BLaER1 treated with 17β-estradiol and CSF1 and Interleukin-3, amounts not matched to agents 10 nM and 100 nM (cell line): ENCODE measurements at regions not wholly inside any gene's neighbourhood (a gene's known extent, or its start where the extent isn't known, plus 50 kb on each side); places are given as distances from the start of the nearest gene placed in this dataset.

ENCODE experiments used
- H3K27ac ChIP-seq, 11 experiments: shearing (Covaris generic); formaldehyde crosslinking; 2 replicates each; pipeline ENCODE4 v1.8.1; 2022
- H3K27me3 ChIP-seq, 11 experiments: shearing (Covaris generic); formaldehyde crosslinking; 2 replicates each; pipeline ENCODE4 v1.8.1; 2022
- H3K36me3 ChIP-seq, 11 experiments: shearing (Covaris generic); formaldehyde crosslinking; 2 replicates each; pipeline ENCODE4 v1.8.1; 2022
- H3K4me1 ChIP-seq, 10 experiments: shearing (Covaris generic); formaldehyde crosslinking; 2 replicates each; pipeline ENCODE4 v1.8.1; 2022
- H3K4me2 ChIP-seq, 11 experiments: shearing (Covaris generic); formaldehyde crosslinking; 2 replicates each; pipeline ENCODE4 v1.8.1; 2022
- H3K4me3 ChIP-seq, 10 experiments: shearing (Covaris generic); formaldehyde crosslinking; 2 replicates each; pipeline ENCODE4 v1.8.1; 2022
- H3K9ac ChIP-seq, 11 experiments: shearing (Covaris generic); formaldehyde crosslinking; 2 replicates each; pipeline ENCODE4 v1.8.1; 2022
- H3K9me3 ChIP-seq, 11 experiments: shearing (Covaris generic); formaldehyde crosslinking; replicated peaks in 1 of 11; 2 replicates each; pipeline ENCODE4 v1.8.1; 2022
- H4K20me1 ChIP-seq, 11 experiments: shearing (Covaris generic); formaldehyde crosslinking; 2 replicates each; pipeline ENCODE4 v1.8.1; 2022
- Cebpa-rat ChIP-seq, 11 experiments: shearing (Covaris generic); IDR thresholded peaks; 2 replicates each; pipeline ENCODE4 v1.8.1; 2022

DNA sequence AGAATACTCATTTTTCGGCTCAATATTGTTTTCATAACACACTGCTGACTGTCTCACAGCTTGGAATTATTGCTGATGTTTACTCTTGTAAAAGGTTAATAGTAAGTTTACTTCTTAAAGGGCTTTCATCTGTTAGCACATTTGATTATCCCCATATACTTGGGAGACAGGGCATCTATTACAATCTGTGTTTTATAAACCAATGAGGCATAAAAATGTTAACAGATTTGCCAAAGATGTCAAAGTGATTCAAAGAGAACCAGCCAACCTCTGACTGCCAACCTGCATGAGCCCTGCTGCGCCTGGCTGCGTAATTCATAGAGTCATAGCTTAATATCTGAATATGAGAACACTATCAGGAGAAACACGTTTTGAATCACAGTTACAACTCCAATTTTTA lies 665.6 kb downstream of the TRIML1 start:
- no peak overlapping the region for H3K9ac ChIP-seq
- H3K27me3 ChIP-seq = no peaks in the 10 kb centered on the region
- H3K36me3 ChIP-seq = no peaks in the 10 kb centered on the region
- H3K9me3 ChIP-seq = no peaks in the 10 kb centered on the region
- peaks cover 0 to 16% (median 8%) of the 10 kb centered on the region in 10 experiments; a peak in 15 of 20 replicates for H3K4me1 ChIP-seq
- no peak overlapping the region for H3K27ac ChIP-seq
- no peak for TF ChIP-seq Cebpa-rat (IDR thresholded peaks at IDR 0.05)
- H3K4me2 ChIP-seq = no peak overlapping the region
- H3K4me3 ChIP-seq = no peak overlapping the region
- H4K20me1 ChIP-seq = no peaks in the 10 kb centered on the region

DNA sequence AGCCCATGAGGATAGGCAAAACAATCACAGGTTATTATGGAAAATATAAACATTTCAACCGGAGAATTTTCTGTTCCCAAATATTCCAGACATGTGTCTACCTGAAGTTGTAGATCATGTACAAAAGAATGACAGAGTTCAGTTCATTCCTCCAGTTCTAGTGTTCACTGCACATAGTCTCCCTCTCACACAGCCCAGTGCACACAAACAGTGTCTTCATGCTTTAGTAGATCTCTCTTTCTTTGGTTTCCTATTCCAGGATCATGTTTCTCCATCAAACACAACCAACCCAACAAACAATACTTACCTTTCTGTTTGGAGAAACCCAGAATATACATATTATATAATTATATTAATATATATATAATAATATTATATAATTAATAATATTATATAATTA lies 671.9 kb downstream of the TRIML1 start:
- Histone ChIP-seq H3K4me2 (no peak overlapping the region), H3K4me1 (peaks cover 0 to 16% (median 8%) of the 10 kb centered on the region in 10 experiments; a peak in 15 of 20 replicates), H3K9me3 (peaks cover 0 to 14% (median 3%) of the 10 kb centered on the region in 11 experiments; a peak in 4 of 22 replicates), H3K27ac (no peak overlapping the region), H3K36me3 (no peaks in the 10 kb centered on the region), H3K4me3 (no peak overlapping the region), H3K9ac (no peak overlapping the region), H4K20me1 (no peaks in the 10 kb centered on the region), H3K27me3 (no peaks in the 10 kb centered on the region)
- TF ChIP-seq Cebpa-rat (IDR thresholded peaks at IDR 0.05) = no peak

DNA sequence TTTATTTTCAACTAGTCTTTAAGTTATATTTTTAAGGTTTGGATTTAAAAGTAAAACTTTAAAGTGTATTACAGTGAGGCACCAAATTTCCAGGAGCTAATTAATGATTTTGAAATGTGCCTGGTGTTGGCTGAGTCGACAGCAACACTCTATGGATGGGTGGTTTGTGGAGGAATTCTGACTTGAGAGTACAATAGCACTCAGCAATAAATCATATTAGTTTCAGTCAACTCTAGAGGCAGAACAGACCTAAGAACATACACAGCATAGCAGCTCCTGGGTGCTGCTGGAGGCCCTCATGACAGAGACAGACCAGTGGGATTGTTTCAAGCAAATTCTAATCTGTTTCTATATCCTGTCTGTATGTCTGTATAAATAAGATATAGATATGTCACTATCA lies 673.4 kb downstream of the TRIML1 start:
- Histone ChIP-seq H3K27me3 (no peaks in the 10 kb centered on the region), H3K4me2 (no peak overlapping the region), H3K4me3 (no peak overlapping the region), H3K4me1 (peaks cover 0 to 10% (median 7%) of the 10 kb centered on the region in 10 experiments; a peak in 15 of 20 replicates), H3K9ac (no peak overlapping the region), H3K36me3 (no peaks in the 10 kb centered on the region), H4K20me1 (no peaks in the 10 kb centered on the region), H3K27ac (no peak overlapping the region), H3K9me3 (peaks cover 0 to 14% (median 3%) of the 10 kb centered on the region in 11 experiments; a peak in 4 of 22 replicates)
- no peak for TF ChIP-seq Cebpa-rat (IDR thresholded peaks at IDR 0.05)

DNA sequence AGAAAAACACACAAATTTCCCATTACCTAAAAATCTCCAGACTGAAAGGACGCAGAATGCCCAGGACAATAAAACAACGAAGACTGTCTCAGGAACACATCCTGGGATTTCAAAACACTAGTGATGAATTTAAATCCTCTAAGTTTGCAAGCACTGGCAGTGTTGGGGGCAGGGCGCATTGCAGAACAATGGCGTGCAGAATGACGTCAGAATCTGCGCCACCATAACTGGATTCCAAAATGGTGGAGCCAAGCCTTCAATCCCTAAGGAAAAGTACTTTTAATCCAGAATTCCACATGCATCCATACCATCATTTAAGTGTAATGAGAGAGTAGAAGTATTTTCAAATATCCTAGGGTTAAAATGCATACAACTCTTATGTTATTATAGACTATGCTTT lies 679.1 kb downstream of the TRIML1 start:
- Histone ChIP-seq H3K36me3 (no peaks in the 10 kb centered on the region), H4K20me1 (no peaks in the 10 kb centered on the region)
- no peak for TF ChIP-seq Cebpa-rat (IDR thresholded peaks at IDR 0.05)

DNA sequence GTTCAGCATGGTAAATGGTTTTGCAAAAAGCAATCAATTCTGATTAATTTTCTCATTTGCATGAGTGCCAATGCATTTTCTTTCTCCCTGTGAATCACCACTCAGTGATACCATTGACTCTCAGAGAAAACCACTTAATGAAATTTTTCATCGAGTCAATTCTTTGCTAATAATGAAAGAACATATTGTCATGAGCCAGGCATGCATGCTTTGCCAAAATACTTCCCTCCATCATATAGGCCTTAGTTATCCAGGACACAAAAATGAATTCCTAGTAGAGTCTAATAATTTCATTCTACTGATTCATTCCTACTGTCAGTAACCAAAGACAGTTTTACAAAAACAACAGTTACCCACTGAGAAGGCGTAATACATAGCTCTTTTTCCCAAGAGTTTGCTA lies 680.0 kb downstream of the TRIML1 start:
- Histone ChIP-seq H3K9ac (no peak overlapping the region), H3K4me1 (no peaks in the 10 kb centered on the region), H3K27me3 (no peaks in the 10 kb centered on the region), H3K27ac (no peak overlapping the region), H3K9me3 (peaks cover 0 to 3% (median 0%) of the 10 kb centered on the region in 11 experiments; a peak in 3 of 22 replicates), H3K4me3 (no peak overlapping the region), H4K20me1 (no peaks in the 10 kb centered on the region), H3K4me2 (no peak overlapping the region), H3K36me3 (no peaks in the 10 kb centered on the region)
- no peak for TF ChIP-seq Cebpa-rat (IDR thresholded peaks at IDR 0.05)

More for the DNA sequence above, 679.1 kb downstream of the TRIML1 start:
- no peaks in the 10 kb centered on the region for H3K4me1 ChIP-seq
- no peaks in the 10 kb centered on the region for H3K27me3 ChIP-seq
- H3K4me2 ChIP-seq = no peak overlapping the region
- H3K9ac ChIP-seq = no peak overlapping the region
- peaks cover 0 to 13% (median 3%) of the 10 kb centered on the region in 11 experiments; a peak in 4 of 22 replicates for H3K9me3 ChIP-seq
- H3K4me3 ChIP-seq = no peak overlapping the region
- no peak overlapping the region for H3K27ac ChIP-seq

DNA sequence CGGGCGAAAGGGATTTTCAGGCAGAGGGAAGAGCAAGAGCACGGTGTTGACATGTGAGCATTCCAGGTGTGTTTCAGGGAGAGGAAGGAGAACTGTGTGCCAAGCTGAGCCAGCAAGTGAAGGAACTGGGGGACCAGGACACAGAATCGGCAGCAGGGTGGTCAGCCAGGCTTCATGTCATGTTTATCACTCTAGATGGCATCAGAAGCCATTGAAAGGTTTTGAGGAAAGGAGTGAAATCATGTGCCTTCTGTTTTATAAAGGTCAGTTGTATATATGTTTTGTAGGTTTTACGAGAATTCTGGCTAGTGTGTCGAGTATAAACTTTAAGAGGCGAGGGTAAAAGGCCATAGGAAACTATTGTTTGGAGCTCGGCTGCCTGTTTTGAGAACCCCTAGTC lies 682.3 kb downstream of the TRIML1 start:
- H3K4me2 ChIP-seq = no peak overlapping the region
- no peaks in the 10 kb centered on the region for H3K4me1 ChIP-seq
- no peak overlapping the region for H3K9ac ChIP-seq
- no peak overlapping the region for H3K27ac ChIP-seq
- no peak overlapping the region for H3K4me3 ChIP-seq
- H3K36me3 ChIP-seq = no peaks in the 10 kb centered on the region
- H3K27me3 ChIP-seq = no peaks in the 10 kb centered on the region
- no peaks in the 10 kb centered on the region for H4K20me1 ChIP-seq
- H3K9me3 ChIP-seq = no peaks in the 10 kb centered on the region
- no peak for TF ChIP-seq Cebpa-rat (IDR thresholded peaks at IDR 0.05)

DNA sequence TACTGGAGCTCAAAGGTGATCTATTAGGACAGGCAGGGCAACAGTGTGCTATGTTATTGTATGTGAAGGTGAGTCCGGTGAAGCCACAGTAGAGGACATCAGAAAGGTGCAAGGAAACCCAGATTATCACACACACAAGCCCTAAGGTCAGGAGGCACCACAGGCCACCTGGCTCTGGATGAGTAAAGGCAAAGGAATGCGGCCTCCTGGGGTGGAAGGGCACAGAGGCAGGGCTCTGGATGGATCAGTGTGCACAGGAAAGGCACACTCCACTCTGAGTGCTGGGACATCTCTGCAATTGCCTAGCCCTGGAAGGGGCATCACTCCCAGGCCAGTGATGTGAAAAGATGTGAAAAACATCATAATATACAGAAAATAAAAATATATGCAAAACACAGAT lies 683.5 kb downstream of the TRIML1 start:
- Histone ChIP-seq H3K4me1 (no peaks in the 10 kb centered on the region), H3K9ac (no peak overlapping the region), H3K4me2 (no peak overlapping the region), H3K27ac (no peak overlapping the region), H3K4me3 (no peak overlapping the region), H3K36me3 (no peaks in the 10 kb centered on the region), H4K20me1 (no peaks in the 10 kb centered on the region), H3K27me3 (no peaks in the 10 kb centered on the region), H3K9me3 (no peaks in the 10 kb centered on the region)
- TF ChIP-seq Cebpa-rat (IDR thresholded peaks at IDR 0.05) = no peak

DNA sequence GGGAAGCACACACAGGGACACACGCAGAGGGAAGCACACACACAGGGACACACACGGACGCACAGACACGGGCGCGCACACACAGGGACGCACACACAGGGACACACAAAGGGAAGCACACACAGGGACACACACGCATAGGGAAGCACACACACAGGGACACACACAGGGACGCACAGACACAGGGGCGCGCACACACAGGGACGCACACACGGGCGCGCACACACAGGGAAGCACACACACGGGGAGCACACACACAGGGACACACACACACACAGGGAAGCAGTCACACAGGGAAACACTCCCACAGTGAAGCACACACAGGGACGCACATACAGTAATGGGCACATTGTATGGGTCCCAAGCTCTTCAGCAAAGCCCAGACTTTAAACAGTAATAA lies 685.3 kb downstream of the TRIML1 start:
- H3K9me3 ChIP-seq = no peaks in the 10 kb centered on the region
- H3K27me3 ChIP-seq = no peaks in the 10 kb centered on the region
- no peak overlapping the region for H3K4me2 ChIP-seq
- no peaks in the 10 kb centered on the region for H3K4me1 ChIP-seq
- H3K9ac ChIP-seq = no peak overlapping the region
- TF ChIP-seq Cebpa-rat (IDR thresholded peaks at IDR 0.05) = no peak
- no peaks in the 10 kb centered on the region for H4K20me1 ChIP-seq
- no peak overlapping the region for H3K4me3 ChIP-seq
- no peaks in the 10 kb centered on the region for H3K36me3 ChIP-seq
- no peak overlapping the region for H3K27ac ChIP-seq

DNA sequence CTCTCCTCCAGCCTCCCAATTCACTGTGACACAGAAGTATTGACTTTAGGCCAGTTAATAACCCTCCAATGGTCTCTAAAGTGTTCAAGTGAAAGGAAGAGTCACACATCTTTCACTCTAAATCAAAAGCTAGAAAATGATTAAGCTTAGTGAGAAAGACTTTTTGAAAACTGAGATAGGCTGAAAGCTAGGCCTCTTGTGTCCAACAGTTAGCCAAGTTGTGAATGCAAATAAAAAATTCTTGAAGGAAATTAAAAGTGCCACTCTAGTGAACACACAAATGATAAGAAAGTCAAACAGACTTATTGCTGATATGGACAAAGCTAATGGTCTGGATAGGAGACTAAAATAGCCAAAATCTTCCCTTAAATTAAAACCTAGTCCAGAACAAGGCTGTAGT lies 687.2 kb downstream of the TRIML1 start:
- Histone ChIP-seq H3K4me3 (no peak overlapping the region), H3K4me1 (no peaks in the 10 kb centered on the region), H3K27ac (no peak overlapping the region), H3K36me3 (no peaks in the 10 kb centered on the region), H4K20me1 (no peaks in the 10 kb centered on the region), H3K9ac (no peak overlapping the region), H3K9me3 (no peaks in the 10 kb centered on the region), H3K4me2 (no peak overlapping the region), H3K27me3 (no peaks in the 10 kb centered on the region)
- no peak for TF ChIP-seq Cebpa-rat (IDR thresholded peaks at IDR 0.05)

DNA sequence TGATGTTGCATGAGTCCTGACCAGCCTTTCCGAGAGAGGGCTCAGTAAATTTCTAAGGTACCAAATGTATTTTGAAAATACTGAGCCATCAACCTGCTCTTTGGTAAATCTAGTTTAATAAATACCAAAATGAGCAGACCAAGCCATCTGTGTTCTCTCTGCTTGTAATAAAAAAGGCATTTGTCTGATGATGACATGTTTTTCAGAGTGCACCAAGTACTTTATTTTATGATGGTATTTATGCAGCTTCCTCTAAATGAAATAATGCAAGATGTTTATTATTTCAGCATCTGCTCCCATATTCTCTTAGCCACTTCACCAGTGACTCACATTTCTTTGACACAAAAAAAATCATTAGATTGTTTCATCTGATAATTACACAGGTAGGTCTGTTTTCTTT lies 700.5 kb downstream of the TRIML1 start:
- Histone ChIP-seq H3K27me3 (no peaks in the 10 kb centered on the region), H3K9me3 (no peaks in the 10 kb centered on the region), H4K20me1 (no peaks in the 10 kb centered on the region), H3K36me3 (no peaks in the 10 kb centered on the region), H3K9ac (no peak overlapping the region), H3K4me2 (no peak overlapping the region), H3K4me3 (no peak overlapping the region), H3K4me1 (no peaks in the 10 kb centered on the region), H3K27ac (no peak overlapping the region)
- no peak for TF ChIP-seq Cebpa-rat (IDR thresholded peaks at IDR 0.05)
